ENCODE measurements at regions not wholly inside any gene's neighbourhood (a gene's known extent, or its start where the extent isn't known, plus 50 kb on each side); places are given as distances from the start of the nearest gene placed in this dataset.
"Not testable (repeated sequence)": the region's sequence is repeated elsewhere in the genome, so short reads cannot be mapped to it uniquely, and the experiment has no call there.

DNA sequence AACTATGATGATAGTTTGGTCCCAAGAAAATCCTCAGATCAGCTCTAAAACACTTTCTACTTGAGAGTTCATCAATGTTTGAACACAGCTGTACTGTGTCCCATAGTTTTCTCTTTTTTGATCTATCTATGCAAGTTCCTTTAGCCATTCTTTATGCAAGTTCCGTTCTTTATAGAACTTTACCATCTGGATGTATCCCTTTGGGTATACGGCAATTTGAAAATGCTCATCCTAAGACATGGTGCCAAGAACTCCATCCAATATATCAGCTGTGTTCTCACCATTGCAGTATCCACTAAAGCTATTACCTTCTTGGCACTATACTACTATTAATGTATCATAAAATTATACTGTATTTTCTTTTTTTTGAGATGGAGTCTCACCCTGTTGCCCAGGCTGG is 276.9 kb downstream of the NOVA1 start:
- in situ Hi-C loops (cut with HindIII; ENCODE audit: low sequenced_read_pairs): no loop called here
- DNase-seq (ENCODE audit: low spot score): no peak

- no peak for DNase-seq (ENCODE audit: low spot score)
- in situ Hi-C loops (cut with HindIII; ENCODE audit: low sequenced_read_pairs): no loop called here
Observed at GRCh38 chr14:26319139-26319864, 278.5 kb downstream of the NOVA1 start.

GRCh38 chr14:26304056-26304455 is 293.8 kb downstream of the NOVA1 start:
- in situ Hi-C loops (cut with HindIII; ENCODE audit: low sequenced_read_pairs): no loop called here

DNA sequence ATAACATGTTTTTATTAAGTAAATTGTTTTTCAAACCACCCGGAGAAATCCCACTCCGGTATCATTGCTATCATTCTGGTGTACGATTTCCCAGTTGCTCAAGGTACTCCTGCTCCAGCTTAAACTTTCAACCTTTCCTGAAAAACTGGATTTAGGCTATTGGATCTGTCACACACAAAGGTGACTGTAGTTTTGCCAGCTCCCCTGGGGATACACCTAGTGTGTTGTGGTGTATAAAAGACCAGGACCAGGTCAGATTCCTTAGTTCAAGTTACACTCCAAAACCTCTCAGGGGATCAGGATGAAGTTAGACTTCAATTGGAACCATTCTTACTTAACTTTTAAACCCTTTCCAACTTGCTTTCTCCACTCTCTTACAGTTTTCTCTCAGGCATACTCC is 303.9 kb downstream of the NOVA1 start:
- in situ Hi-C loops (cut with HindIII; ENCODE audit: low sequenced_read_pairs): no loop called here
- no peak for DNase-seq (ENCODE audit: low spot score)

More at GRCh38 chr14:26304056-26304455, 293.8 kb downstream of the NOVA1 start:
- no peak for DNase-seq (ENCODE audit: low spot score)

DNA sequence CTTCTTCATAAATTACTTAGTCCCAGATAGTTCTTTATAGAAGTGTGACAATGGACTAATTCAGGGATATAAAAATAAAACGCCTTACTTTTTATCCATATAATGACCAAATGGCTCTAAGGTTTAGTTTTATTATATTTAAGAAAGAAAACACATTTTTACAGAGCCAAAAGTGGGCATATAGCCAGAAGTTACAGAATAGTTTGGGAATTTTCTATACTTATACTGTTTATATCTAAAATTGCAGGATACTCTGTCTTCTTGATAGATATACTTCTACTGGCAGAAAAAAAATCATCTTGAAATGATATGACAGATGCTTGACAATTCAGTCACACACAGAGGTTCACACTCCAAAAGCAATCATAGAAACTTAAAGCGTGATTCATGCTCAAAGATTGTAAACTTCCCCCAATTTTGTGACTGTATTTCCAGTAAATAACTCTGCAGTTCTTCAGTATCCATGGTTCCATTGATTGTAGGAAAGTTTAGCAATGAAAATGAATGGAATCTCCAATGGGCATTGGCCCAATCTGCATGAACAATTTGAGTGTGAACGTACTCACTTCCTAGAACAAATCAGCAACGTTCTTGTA is 307.8 kb downstream of the NOVA1 start:
- DNase-seq (ENCODE audit: low spot score): no peak
- in situ Hi-C loops (cut with HindIII; ENCODE audit: low sequenced_read_pairs): no loop called here

GRCh38 chr14:26286913-26287205 is 311.0 kb downstream of the NOVA1 start:
- no peak for DNase-seq (ENCODE audit: low spot score)
- in situ Hi-C loops (cut with HindIII; ENCODE audit: low sequenced_read_pairs): no loop called here

GRCh38 chr14:26286081-26286912 is 311.5 kb downstream of the NOVA1 start:
- in situ Hi-C loops (cut with HindIII; ENCODE audit: low sequenced_read_pairs): no loop called here
- DNase-seq (ENCODE audit: low spot score): no peak

GRCh38 chr14:26282578-26282977 is 315.3 kb downstream of the NOVA1 start:
- no peak for DNase-seq (ENCODE audit: low spot score)
- in situ Hi-C loops (cut with HindIII; ENCODE audit: low sequenced_read_pairs): no loop called here

DNA sequence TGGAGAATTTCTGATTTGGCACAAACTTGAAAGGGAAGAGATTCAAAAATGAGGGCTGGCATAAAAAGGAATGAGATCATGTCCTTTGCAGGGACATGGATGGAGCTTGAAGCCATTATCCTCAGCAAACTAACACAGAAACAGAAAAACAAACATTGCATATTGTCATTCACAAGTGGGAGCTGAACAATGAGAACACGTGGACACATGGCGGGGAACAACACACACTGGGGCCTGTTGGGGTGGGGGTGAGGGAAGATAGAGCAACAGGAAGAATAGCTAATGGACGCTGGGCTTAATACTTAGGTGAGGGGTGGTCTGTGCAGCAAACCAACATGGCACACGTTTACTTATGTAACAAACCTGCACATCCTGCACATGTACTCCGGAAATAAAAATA is 315.8 kb downstream of the NOVA1 start:
- in situ Hi-C loops (cut with HindIII; ENCODE audit: low sequenced_read_pairs): not testable (repeated sequence)

GRCh38 chr14:26281280-26281998 is 316.4 kb downstream of the NOVA1 start:
- in situ Hi-C loops (cut with HindIII; ENCODE audit: low sequenced_read_pairs): no loop called here
- no peak for DNase-seq (ENCODE audit: low spot score)

More for the DNA sequence above, 315.8 kb downstream of the NOVA1 start:
- not testable (repeated sequence) for DNase-seq (ENCODE audit: low spot score)

DNA sequence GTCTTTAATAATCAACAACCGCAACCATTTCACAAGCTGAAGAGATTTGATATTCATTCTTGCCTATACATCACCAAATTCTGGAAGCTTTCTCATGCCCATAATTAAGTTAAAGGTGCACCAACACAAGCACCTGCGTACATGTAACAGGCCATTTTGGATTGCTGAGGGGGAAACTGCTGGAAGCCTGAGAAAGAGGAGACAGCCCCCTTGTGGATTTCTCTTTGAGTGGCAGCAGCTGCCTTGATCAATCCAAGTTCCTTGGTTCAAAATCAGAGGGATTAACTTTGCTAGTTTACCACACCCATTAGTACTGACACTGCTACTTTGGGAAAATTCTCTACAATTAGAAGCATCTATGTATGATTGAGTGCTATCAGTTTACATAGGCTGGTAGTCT is 321.1 kb downstream of the NOVA1 start:
- in situ Hi-C loops (cut with HindIII; ENCODE audit: low sequenced_read_pairs): no loop called here
- no peak for DNase-seq (ENCODE audit: low spot score)

GRCh38 chr14:26265170-26265685 is 332.6 kb downstream of the NOVA1 start:
- in situ Hi-C loops (cut with HindIII; ENCODE audit: low sequenced_read_pairs): no loop called here
- no peak for DNase-seq (ENCODE audit: low spot score)

GRCh38 chr14:26261368-26262122 is 336.3 kb downstream of the NOVA1 start:
- DNase-seq (ENCODE audit: low spot score): no peak
- in situ Hi-C loops (cut with HindIII; ENCODE audit: low sequenced_read_pairs): no loop called here

DNA sequence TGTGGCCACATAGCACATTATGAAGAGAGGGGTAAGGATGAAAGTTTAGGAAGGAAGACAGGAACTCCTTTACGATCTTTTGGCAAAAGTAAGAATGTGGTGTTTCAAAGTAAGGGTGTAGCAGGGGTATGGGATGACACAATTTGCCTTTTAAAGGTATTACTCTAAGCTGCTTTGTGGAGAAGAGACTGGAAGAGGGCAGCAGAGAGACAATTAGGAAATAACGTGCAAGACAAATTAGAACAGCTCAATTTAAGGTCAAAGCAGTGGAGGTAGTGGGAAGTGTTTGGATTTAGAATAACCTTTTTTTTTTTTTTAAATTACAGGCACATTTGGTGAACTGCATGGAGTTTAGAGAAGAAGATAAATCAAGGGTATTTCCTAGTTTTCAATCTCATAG is 342.6 kb downstream of the NOVA1 start:
- in situ Hi-C loops (cut with HindIII; ENCODE audit: low sequenced_read_pairs): no loop called here
- DNase-seq (ENCODE audit: low spot score): peak; percentile 30

DNA sequence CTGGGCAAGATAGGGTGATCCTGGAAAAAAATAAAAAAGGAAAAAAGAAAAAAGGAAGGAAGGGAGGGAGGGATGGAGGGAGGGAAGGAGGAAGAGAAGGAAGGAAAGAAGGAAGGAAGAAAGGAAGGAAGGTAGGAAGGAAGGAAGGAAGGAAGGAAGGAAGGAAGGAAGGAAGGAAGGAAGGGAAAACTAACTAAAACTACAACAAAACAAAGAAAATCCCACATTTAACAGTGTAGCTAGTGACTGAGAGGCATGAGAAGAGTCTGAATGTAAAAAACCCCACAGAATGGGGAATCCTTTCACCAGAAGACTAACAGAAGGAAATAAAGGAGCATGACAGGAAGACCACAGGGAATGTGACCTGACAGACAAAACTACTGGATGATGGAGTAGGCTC is 345.7 kb downstream of the NOVA1 start:
- in situ Hi-C loops (cut with HindIII; ENCODE audit: low sequenced_read_pairs): no loop called here
- no peak for DNase-seq (ENCODE audit: low spot score)

DNA sequence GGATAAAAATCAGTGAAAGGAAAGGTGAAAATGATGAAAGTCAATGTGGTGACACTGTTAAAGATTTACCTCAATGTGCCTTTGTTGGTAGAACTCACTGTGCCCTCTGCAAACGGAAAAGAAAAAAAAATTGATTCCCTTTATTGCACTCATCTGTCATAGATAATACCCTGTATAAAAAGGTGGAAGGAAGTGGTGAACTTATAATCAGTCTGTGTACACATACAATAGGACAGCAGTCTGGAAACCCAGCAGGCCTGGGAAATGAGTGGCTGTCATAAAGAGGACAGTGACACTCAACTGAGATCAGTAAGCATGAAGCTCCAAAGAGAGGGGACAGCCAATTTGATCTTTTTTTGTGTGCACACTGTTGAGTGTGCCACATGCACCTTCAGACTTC is 364.7 kb downstream of the NOVA1 start:
- in situ Hi-C loops (cut with HindIII; ENCODE audit: low sequenced_read_pairs): no loop called here
- DNase-seq (ENCODE audit: low spot score): no peak

DNA sequence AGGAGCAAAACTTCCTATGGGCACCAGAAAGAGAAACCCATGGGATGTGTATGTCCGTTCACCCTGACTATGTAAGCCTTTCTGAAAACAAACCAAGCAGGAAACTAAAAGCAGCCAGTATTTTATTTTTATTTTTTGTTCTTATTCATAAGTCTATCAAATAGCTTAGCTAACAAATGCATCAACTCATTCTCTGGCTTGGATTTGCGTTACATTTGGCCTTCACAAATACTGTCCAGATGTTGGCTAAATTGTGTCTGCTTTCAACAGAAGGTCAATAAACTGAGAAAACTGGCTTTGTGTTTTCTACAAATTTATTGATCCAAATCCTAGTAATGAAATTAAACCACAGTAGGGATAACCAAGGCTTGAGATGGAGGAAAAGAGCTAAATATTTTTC is 379.0 kb downstream of the NOVA1 start:
- no peak for DNase-seq (ENCODE audit: low spot score)
- in situ Hi-C loops (cut with HindIII; ENCODE audit: low sequenced_read_pairs): no loop called here

GRCh38 chr14:26217778-26218177 is 380.1 kb downstream of the NOVA1 start:
- DNase-seq (ENCODE audit: low spot score): no peak
- in situ Hi-C loops (cut with HindIII; ENCODE audit: low sequenced_read_pairs): no loop called here

- peak; percentile 65 for DNase-seq (ENCODE audit: low spot score)
- in situ Hi-C loops (cut with HindIII; ENCODE audit: low sequenced_read_pairs): no loop called here
Observed at GRCh38 chr14:26216786-26217185, 381.0 kb downstream of the NOVA1 start.

Data from G401 (cell line).